ENCODE measurements at regions not wholly inside any gene's neighbourhood (a gene's known extent, or its start where the extent isn't known, plus 50 kb on each side); places are given as distances from the start of the nearest gene placed in this dataset.
A peak's percentile ranks its signal among the peaks of the same experiment; 100 is the strongest.

DNA sequence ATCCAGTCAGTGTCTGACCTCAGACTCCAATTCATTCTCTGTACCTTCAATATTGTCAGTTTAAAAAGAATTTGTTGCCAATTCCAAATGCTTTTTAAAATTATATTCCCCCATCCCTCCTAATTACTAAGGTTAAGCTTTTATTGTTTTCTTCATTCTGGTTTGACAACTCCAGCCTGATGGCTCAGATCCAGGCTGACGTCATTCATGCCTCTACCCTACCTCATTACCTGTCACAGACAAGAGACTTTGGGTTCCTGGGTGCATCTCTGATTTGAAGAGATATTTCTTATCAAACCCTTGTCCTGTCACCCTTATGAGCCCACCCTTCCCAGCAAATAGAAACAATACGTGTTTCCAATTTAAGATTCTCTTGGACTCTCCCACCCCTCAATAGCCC is 300.2 kb upstream of the CLNK start:
- WGBS: 84% methylated on average over 2 of the region's 2 CpGs
- peaks cover 0 to 9% (median 0%) of the 10 kb centered on the region in 4 donors for H3K9me3 ChIP-seq
- DNase-seq (ENCODE audit: extremely low spot score): no peak
- H3K36me3 ChIP-seq: no peaks in the 10 kb centered on the region
- no peaks in the 10 kb centered on the region for H3K4me1 ChIP-seq
- H3K27ac ChIP-seq (replicated peaks in 1 of 4): no peak overlapping the region
- TF ChIP-seq POLR2AphosphoS5 (IDR thresholded peaks at IDR 0.05) (no peak), POLR2A (IDR thresholded peaks at IDR 0.05; ENCODE audit: low read depth) (no peak), EP300 (IDR thresholded peaks at IDR 0.05) (no peak)
- TF ChIP-seq, protein P1, sequence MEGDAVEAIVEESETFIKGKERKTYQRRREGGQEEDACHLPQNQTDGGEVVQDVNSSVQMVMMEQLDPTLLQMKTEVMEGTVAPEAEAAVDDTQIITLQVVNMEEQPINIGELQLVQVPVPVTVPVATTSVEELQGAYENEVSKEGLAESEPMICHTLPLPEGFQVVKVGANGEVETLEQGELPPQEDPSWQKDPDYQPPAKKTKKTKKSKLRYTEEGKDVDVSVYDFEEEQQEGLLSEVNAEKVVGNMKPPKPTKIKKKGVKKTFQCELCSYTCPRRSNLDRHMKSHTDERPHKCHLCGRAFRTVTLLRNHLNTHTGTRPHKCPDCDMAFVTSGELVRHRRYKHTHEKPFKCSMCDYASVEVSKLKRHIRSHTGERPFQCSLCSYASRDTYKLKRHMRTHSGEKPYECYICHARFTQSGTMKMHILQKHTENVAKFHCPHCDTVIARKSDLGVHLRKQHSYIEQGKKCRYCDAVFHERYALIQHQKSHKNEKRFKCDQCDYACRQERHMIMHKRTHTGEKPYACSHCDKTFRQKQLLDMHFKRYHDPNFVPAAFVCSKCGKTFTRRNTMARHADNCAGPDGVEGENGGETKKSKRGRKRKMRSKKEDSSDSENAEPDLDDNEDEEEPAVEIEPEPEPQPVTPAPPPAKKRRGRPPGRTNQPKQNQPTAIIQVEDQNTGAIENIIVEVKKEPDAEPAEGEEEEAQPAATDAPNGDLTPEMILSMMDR (IDR thresholded peaks at IDR 0.05): no peak
- H3K27me3 ChIP-seq: no peaks in the 10 kb centered on the region
- intact Hi-C loops (cut with DNase I): no loop called here
- no peak overlapping the region for H3K4me3 ChIP-seq

DNA sequence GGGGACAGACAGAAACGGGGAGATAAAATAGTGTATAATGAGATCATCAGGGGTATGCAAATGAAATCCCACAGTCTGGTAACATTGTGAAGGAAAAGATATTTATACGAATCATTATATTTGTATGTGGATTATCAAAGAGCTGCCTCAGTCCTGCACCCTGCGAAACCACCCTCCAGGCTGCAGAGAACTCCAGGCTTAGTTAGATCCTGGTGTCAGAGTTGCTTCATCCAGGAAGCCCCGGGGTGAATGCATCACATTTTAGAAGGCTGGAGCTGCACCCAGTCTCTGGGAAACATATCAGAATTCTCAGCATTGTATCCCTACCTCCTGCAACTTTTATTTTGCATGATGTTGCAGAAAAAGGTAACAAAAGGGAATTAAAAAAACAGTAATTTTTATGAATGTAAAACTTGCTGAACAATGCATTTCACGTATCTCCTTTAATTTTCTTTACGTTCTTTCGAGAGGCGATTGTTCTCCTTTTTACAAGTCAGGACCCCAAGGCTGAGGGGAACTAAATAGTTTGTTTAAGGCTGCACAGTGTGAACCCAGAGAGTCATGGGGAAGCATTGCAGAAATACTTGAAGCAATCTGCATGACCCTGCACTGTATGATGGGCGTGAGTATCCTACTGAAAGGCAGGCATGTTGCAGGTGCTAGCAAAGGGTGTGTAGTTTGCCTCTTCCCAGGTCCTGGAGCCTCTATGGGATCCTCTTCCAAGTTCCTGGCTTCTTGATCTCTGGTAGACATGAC is 299.5 kb upstream of the CLNK start:
- H3K36me3 ChIP-seq: no peaks in the 10 kb centered on the region
- no peaks in the 10 kb centered on the region for H3K4me1 ChIP-seq
- 81% methylated on average over 9 of the region's 9 CpGs for WGBS
- peak; percentile 53 for DNase-seq (ENCODE audit: extremely low spot score)
- no peaks in the 10 kb centered on the region for H3K27me3 ChIP-seq
- no peak overlapping the region for H3K27ac ChIP-seq (replicated peaks in 1 of 4)
- peaks cover 0 to 6% (median 0%) of the 10 kb centered on the region in 4 donors for H3K9me3 ChIP-seq
- intact Hi-C loops (cut with DNase I): no loop called here
- TF ChIP-seq POLR2AphosphoS5 (IDR thresholded peaks at IDR 0.05) (no peak), POLR2A (IDR thresholded peaks at IDR 0.05; ENCODE audit: low read depth) (no peak), EP300 (IDR thresholded peaks at IDR 0.05) (no peak)
- TF ChIP-seq, protein P1 (IDR thresholded peaks at IDR 0.05): no peak
- no peak overlapping the region for H3K4me3 ChIP-seq

DNA sequence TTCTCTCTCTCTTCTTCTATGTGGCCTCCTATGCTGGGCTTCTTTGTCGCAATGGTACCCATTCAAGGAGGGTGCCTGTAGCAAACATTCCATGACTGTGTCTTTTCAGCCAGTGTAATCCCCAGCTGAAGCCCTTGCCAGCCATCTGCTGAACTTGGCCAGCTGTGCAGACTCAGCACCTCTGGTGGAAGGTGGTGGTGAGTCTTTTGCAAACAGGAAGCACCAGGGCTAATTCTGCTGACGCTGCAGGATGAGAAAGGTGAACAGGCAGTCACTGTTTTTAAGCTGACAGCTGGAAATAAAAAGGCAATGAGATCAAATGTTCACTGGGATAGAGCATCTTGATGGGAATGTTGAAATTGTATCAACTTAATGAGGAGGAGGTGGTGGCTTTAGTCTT is 298.7 kb upstream of the CLNK start:
- 49% methylated on average over 2 of the region's 2 CpGs for WGBS
- H3K4me3 ChIP-seq: no peak overlapping the region

DNA sequence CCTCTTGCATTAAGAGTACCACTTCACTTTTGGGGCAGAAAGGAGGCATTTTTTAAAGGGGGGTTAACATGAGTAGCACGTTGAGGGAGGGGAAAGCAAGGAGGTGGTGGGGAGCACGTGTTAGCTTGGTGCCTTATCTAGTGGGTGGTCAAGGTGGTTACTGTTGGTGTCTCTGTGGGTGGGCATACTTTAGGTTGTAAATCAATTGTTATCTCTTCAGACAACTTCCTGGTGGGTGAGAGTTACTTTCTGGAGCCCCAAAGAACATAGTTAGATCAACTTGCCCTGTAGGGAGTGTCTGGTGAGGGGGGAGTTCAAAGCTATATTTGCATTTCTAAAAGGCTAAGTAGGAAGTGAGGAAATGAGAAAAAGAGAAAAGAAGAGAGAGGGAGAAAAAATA is 297.7 kb upstream of the CLNK start:
- intact Hi-C loops (cut with DNase I): no loop called here
- peak; percentile 14 for DNase-seq (ENCODE audit: extremely low spot score)
- TF ChIP-seq POLR2AphosphoS5 (IDR thresholded peaks at IDR 0.05) (no peak), EP300 (IDR thresholded peaks at IDR 0.05) (no peak), POLR2A (IDR thresholded peaks at IDR 0.05; ENCODE audit: low read depth) (no peak)
- TF ChIP-seq, protein P1 (IDR thresholded peaks at IDR 0.05): no peak
- WGBS: 16% methylated on average over 2 of the region's 2 CpGs
- no peaks in the 10 kb centered on the region for H3K27me3 ChIP-seq
- no peak overlapping the region for H3K4me3 ChIP-seq
- no peaks in the 10 kb centered on the region for H3K4me1 ChIP-seq
- H3K36me3 ChIP-seq: no peaks in the 10 kb centered on the region
- no peak overlapping the region for H3K27ac ChIP-seq (replicated peaks in 1 of 4)
- no peaks in the 10 kb centered on the region for H3K9me3 ChIP-seq

More for the DNA sequence above, 298.7 kb upstream of the CLNK start:
- Histone ChIP-seq H3K4me1 (no peaks in the 10 kb centered on the region), H3K9me3 (no peaks in the 10 kb centered on the region), H3K36me3 (no peaks in the 10 kb centered on the region), H3K27ac (replicated peaks in 1 of 4) (no peak overlapping the region), H3K27me3 (no peaks in the 10 kb centered on the region)
- peak; percentile 82 for DNase-seq (ENCODE audit: extremely low spot score)
- no peak for TF ChIP-seq POLR2AphosphoS5 (IDR thresholded peaks at IDR 0.05)
- no peak for TF ChIP-seq POLR2A (IDR thresholded peaks at IDR 0.05; ENCODE audit: low read depth)
- TF ChIP-seq, protein P1 (IDR thresholded peaks at IDR 0.05): no peak
- no peak for TF ChIP-seq EP300 (IDR thresholded peaks at IDR 0.05)
- intact Hi-C loops (cut with DNase I): no loop called here

DNA sequence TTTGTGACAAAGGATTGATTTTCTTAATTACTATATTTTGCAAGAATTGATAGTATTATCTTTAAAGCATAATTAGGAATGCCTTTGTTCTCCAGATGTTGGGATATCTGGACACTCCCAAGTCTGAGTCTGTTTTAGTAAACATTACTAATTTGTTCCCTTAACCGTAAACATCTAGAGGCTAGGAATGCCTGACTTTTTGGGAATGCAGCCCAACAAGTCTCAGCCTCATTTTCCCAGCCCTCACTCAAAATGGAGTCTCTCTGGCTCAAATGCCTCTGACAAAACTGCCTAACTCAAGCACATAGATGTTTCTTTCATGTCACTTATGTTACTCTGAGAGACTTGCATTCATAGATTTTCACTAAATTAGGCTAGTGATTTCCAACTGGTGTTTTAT is 297.0 kb upstream of the CLNK start:
- Histone ChIP-seq H3K4me1 (no peaks in the 10 kb centered on the region), H3K27me3 (no peaks in the 10 kb centered on the region), H3K36me3 (no peaks in the 10 kb centered on the region), H3K27ac (replicated peaks in 1 of 4) (no peak overlapping the region), H3K9me3 (no peaks in the 10 kb centered on the region), H3K4me3 (no peak overlapping the region)
- TF ChIP-seq EP300 (IDR thresholded peaks at IDR 0.05) (no peak), POLR2AphosphoS5 (IDR thresholded peaks at IDR 0.05) (no peak)
- no peak for DNase-seq (ENCODE audit: extremely low spot score)
- intact Hi-C loops (cut with DNase I): no loop called here
- WGBS: 64% methylated on average over 1 of the region's 1 CpG
